Esophagus muscularis mucosa (tissue), 4 donors: ENCODE measurements at regions not wholly inside any gene's neighbourhood (a gene's known extent, or its start where the extent isn't known, plus 50 kb on each side); places are given as distances from the start of the nearest gene placed in this dataset.

ENCODE experiments used
- EP300 ChIP-seq: sonication (generic); formaldehyde crosslinking; IDR thresholded peaks from one replicate; pipeline ENCODE4 v1.6.1; 2017; ENCODE audit warnings: antibody characterized with exemption
- POLR2A ChIP-seq: fragments of 450-650 bp; IDR thresholded peaks from one replicate; pipeline ENCODE4 v1.6.1; 2017; ENCODE audit warnings: antibody characterized with exemption, moderate library complexity, mild to moderate bottlenecking, low read depth
- POLR2AphosphoS5 ChIP-seq, 2 donors: sonication (generic); formaldehyde crosslinking; IDR thresholded peaks; one replicate each; pipeline ENCODE4 v1.6.1; 2017; ENCODE audit warnings: antibody characterized with exemption in 2 of 2
- TF ChIP-seq, protein P1 (sequence below), 3 experiments: fragments of 200-600 bp in 2 of 3; fragments of 450-650 bp in 1 of 3; sonication (generic) in 2 of 3; IDR thresholded peaks; one replicate each; pipeline ENCODE4 v1.5.1; 2017 to 2019; ENCODE audit warnings: antibody characterized with exemption in 3 of 3, mild to moderate bottlenecking in 2 of 3, moderate library complexity in 1 of 3

DNA sequence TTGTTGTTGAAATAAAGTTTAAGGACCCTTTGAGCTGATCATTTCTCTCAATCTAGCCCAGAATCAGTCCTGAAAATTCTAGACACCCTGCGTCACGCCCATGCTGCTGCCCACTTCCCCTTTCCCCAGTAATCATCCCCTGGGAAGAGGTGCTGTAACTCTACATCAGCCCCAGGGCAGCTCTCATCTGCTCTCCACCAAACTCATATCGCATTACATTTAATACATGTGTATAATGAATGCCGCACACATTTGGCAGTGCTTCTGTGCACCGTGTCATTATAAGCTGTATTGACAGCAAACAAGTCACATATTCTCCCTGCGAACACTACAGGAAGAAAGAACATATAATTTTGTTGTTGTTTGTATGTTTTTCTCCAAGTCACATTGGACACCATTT, 539.7 kb upstream of the DAB1 start:
- TF ChIP-seq, protein P1, sequence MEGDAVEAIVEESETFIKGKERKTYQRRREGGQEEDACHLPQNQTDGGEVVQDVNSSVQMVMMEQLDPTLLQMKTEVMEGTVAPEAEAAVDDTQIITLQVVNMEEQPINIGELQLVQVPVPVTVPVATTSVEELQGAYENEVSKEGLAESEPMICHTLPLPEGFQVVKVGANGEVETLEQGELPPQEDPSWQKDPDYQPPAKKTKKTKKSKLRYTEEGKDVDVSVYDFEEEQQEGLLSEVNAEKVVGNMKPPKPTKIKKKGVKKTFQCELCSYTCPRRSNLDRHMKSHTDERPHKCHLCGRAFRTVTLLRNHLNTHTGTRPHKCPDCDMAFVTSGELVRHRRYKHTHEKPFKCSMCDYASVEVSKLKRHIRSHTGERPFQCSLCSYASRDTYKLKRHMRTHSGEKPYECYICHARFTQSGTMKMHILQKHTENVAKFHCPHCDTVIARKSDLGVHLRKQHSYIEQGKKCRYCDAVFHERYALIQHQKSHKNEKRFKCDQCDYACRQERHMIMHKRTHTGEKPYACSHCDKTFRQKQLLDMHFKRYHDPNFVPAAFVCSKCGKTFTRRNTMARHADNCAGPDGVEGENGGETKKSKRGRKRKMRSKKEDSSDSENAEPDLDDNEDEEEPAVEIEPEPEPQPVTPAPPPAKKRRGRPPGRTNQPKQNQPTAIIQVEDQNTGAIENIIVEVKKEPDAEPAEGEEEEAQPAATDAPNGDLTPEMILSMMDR (IDR thresholded peaks at IDR 0.05) = no peak
- TF ChIP-seq POLR2A (no peak), POLR2AphosphoS5 (IDR thresholded peaks at IDR 0.05) (no peak), EP300 (no peak)
